ENCODE measurements at regions not wholly inside any gene's neighbourhood (a gene's known extent, or its start where the extent isn't known, plus 50 kb on each side); places are given as distances from the start of the nearest gene placed in this dataset.

DNA sequence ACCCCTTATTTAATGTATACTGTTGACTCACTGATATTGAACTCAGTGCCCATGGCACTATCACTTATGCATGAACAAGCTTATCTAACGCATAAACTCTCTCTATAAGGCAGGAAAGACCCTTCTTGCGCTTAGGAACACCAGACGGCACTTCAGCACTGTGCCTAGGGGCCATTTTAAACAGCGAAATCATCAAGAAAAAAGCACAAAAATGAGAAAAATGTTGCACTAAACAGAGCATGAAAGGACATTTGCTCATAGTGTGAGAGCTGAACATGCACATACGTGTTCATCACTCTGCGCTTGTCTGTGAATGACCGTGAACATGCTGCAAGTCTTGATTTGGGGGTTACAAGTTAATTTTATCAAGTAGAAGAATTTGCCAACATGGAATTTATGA is 109.6 kb downstream of the WDR11 start:
- DNase-seq (ENCODE audit: low read depth in 2 of 2) = no peak

- DNase-seq (ENCODE audit: low read depth in 2 of 2) = no peak
Observed at GRCh38 chr10:120961795-120962755, 110.9 kb downstream of the WDR11 start.

GRCh38 chr10:120962756-120963593 is 111.8 kb downstream of the WDR11 start:
- no peak for DNase-seq (ENCODE audit: low read depth in 2 of 2)

GRCh38 chr10:120963594-120964220 is 112.5 kb downstream of the WDR11 start:
- no peak for DNase-seq (ENCODE audit: low read depth in 2 of 2)

DNA sequence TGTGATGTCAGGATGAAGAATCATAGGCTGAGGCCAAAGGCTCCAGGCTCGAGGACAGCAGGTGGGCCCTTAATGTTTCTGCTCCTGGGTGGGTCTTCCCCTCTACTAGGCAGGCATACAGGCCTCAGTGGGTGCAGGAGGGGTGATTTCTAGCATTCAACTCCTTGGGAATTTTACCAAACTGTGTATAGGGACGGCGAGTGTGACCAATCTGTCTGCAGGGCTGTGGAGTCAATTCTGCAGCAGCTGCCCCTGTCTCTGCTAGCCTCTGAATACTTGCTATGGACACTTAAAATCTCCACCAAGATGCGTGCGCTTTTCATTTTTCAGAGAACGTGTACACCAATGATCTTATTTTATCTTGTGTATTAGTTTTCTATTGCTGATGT is 115.5 kb downstream of the WDR11 start:
- no peak for DNase-seq (ENCODE audit: low read depth in 2 of 2)

- DNase-seq (ENCODE audit: low read depth in 2 of 2) = no peak
Observed at GRCh38 chr10:120969219-120969645, 118.1 kb downstream of the WDR11 start.

GRCh38 chr10:120970595-120971529 is 119.7 kb downstream of the WDR11 start:
- no peak for DNase-seq (ENCODE audit: low read depth in 2 of 2)

- no peak for DNase-seq (ENCODE audit: low read depth in 2 of 2)
Observed at GRCh38 chr10:120971671-120972070, 120.5 kb downstream of the WDR11 start.

- no peak for DNase-seq (ENCODE audit: low read depth in 2 of 2)
Observed at GRCh38 chr10:120972259-120972658, 121.1 kb downstream of the WDR11 start.

- DNase-seq (ENCODE audit: low read depth in 2 of 2) = no peak
Observed at GRCh38 chr10:120975072-120975867, 124.1 kb downstream of the WDR11 start.

DNA sequence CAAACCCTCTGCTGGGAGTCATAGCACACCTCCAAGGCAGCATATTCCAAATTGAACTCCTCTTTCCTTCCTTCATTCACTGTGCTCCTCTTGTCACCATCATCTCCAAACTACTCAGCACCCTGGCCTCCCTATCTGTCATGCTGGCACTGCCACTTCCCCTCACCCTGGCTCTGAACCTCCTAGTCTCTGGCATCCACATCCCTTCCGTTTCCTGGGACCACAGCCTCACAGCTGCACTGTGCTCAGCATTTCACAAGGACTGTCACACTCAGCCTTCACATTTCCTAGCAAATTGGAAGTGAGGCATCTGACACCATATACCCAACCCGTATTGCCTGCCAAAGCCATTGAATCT is 124.7 kb downstream of the WDR11 start:
- no peak for DNase-seq (ENCODE audit: low read depth in 2 of 2)

GRCh38 chr10:120977897-120978296 is 126.7 kb downstream of the WDR11 start:
- no peak for DNase-seq (ENCODE audit: low read depth in 2 of 2)

DNA sequence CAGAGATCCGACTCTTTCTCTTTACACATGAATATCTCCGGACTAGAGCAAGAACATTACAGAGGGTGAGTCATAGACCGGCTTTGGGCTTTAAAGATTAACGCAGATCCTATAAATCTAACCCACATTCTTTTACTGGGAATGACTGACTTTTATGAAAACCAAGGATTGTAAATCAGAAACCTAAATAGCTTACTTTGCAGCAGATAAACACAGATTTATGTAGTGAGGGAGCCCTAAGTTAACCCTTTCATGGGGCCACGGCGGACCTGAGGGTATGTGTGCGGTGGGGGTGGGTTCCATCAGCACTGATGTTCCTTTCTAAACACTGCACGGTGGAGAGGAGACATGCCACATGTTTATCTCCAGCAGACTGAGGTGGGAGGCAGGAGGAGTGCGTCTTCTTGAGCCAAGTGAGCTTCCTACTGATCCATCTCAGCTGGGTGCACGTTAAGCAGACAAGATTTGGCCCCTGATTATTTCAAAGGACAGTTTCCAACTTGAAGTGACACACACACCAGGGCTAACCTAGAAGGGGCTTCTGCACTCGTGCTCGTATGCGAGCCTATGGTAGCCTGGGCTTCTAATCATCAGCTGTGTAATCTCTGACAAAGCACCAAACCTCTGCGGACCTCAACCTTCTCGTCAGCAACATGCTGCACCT is 127.6 kb downstream of the WDR11 start:
- DNase-seq (ENCODE audit: low read depth in 2 of 2) = no peak

- DNase-seq (ENCODE audit: low read depth in 2 of 2) = peak in 1 of 2 donors; percentile 3
Observed at GRCh38 chr10:120979435-120980278, 128.5 kb downstream of the WDR11 start.

DNA sequence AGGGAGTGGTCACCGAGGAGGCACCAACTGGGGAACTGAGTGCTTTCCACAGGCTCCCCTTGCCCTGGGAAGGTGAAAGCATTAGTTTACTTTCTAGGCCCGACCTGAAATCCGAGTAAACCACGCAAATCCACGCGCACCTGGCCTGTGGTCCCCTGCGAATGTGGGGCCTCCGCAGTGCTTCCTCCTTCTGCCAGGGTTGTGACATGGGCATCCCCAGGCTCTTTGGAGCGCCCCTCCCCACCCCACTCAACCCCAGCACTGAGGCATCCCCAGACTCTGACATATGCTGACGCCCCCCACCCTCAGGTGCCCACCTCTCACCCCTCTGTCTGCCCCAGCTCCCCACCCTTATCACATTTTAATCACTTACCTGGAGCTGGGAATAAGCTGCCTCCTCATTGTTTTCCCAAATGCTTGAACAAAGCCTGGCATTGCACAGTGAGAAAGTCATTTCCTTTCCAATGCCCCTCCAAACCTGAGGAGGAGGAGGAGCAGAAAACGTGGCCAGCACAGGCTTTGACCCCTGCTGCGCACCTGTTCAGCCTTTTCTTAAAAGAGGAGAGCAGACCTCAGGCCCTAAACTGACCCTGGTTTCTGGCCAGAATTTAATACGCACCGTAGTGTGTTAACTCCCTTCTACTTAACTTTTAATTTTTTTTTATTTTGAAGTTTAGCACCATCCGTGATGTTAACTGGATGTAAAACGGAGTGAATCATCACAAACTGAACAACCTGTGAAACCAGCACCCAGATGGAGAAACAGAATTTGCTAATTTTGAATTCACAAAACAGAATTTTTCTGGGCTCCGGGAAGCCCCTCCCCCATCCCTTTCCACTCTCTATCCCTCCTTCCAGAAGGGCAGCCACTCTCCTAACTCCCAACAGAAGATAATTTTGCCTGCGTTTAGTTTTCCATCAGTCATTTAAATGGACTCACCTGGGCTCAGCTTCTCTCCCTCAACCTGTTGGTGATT is 129.4 kb downstream of the WDR11 start:
- DNase-seq (ENCODE audit: low read depth in 2 of 2) = no peak

DNA sequence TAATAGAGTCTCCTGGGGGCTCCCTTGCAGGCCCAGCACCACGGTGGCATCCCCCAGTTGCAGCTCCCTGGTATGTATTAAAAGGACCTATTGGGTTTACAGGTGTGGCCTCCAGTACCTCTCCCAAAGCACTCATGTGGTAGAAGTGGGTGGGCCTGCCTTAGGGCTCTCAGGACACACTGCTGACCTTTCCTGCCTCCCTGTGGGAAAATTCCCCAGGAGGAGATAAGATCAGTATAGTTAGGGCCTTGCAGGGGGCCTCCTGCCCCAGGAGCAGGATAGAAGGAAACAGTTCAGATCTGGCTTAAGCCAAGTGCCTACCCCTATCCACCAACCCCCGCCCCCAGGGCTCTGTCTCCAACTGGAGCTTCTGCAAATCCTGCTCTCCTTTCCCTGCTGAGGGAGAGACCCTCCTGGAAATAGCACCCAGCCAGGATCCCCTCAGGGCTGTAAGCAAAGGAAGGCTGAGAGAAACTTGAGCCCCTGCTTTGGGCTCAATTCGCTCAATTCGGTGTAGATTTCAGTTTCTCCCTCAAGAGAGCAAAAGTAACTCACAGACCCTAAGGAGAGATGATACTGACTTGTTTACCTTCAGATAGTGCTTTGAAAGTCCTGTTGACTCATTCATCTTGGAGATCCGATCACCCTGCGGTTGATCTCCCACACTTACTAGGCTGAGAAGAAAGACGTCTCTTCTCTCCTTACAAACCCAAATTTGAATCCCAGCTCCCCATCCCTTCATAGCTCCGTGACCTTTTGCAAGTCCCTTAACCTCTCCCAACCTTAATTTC is 130.6 kb downstream of the WDR11 start:
- DNase-seq (ENCODE audit: low read depth in 2 of 2) = no peak

DNA sequence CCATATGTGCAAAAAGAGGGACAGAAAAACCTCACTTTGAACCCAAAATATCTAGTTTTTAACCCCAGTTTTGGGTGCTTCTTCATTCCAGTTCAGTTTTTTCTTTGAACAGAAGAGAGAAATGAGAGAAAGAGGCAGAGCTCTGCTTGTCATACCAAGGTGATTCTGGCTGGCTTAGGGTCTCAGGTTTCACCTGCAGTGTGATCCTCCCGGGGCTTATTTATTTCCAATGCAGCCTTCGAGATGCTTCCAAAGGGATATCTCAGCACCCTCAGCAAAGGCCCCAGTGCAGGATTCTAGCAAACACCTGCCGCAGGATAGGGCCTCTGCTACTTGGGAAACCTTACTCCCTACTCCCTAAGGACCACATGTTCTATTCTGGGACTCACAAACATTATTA is 131.3 kb downstream of the WDR11 start:
- DNase-seq (ENCODE audit: low read depth in 2 of 2) = no peak

Data from activated CD4-positive, alpha-beta T cell treated with anti-CD3 and anti-CD28 coated beads for 24 hours (primary cell).